ENCODE measurements at regions not wholly inside any gene's neighbourhood (a gene's known extent, or its start where the extent isn't known, plus 50 kb on each side); places are given as distances from the start of the nearest gene placed in this dataset.

DNA sequence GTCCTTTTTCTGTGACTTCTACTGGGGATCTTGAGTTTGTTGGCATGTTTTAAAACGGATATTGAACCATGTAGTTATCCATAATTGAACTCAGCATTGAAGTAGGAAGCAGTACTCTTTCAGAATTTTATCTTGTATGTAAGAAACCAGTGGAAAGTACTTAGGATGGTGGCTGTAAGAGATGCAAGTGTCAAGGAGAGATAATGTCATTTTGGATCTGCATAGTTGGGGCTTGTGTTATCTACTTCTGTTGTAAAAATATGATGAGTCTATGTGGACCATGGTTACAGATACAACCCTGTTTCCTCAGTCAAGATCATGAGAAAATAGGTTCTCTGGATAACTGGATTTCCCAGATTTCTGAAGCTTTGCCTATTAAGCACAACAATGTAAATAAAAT is 113.7 kb downstream of the NAB1 start:
- Histone ChIP-seq H3K4me3 (ENCODE audit: low read length) (no peak overlapping the region), H3K79me2 (replicated peaks; ENCODE audit: insufficient read depth, low read length) (no peaks in the 10 kb centered on the region), H3K27ac (ENCODE audit: low read length) (no peak overlapping the region), H3K36me3 (ENCODE audit: insufficient read depth, low read length) (no peaks in the 10 kb centered on the region), H4K20me1 (ENCODE audit: insufficient read depth) (no peaks in the 10 kb centered on the region), H3K4me2 (ENCODE audit: low read length) (no peak overlapping the region), H3F3A (ENCODE audit: insufficient read depth, low read length, poor library complexity, severe bottlenecking) (no peaks in the 10 kb centered on the region), H3K9me2 (ENCODE audit: insufficient read depth, low read length) (no peaks in the 10 kb centered on the region), H2AFZ (ENCODE audit: low read depth, low read length) (no peak overlapping the region), H3K9ac (ENCODE audit: low read length) (no peak overlapping the region), H3K9me3 (ENCODE audit: low read length) (no peaks in the 10 kb centered on the region), H3K27me3 (ENCODE audit: insufficient read depth, low read depth, low read length) (no peaks in the 10 kb centered on the region)
- TF ChIP-seq RAD21 (conservative IDR thresholded peaks at IDR 0.05), result no peak
- TF ChIP-seq POLR2AphosphoS5 (IDR thresholded peaks at IDR 0.05), result no peak
- TF ChIP-seq TAF1 (IDR thresholded peaks at IDR 0.05; ENCODE audit: low read depth), result no peak
- no peak for TF ChIP-seq EP300 (conservative IDR thresholded peaks at IDR 0.05; ENCODE audit: poor library complexity, severe bottlenecking)
- TF ChIP-seq, protein P1, sequence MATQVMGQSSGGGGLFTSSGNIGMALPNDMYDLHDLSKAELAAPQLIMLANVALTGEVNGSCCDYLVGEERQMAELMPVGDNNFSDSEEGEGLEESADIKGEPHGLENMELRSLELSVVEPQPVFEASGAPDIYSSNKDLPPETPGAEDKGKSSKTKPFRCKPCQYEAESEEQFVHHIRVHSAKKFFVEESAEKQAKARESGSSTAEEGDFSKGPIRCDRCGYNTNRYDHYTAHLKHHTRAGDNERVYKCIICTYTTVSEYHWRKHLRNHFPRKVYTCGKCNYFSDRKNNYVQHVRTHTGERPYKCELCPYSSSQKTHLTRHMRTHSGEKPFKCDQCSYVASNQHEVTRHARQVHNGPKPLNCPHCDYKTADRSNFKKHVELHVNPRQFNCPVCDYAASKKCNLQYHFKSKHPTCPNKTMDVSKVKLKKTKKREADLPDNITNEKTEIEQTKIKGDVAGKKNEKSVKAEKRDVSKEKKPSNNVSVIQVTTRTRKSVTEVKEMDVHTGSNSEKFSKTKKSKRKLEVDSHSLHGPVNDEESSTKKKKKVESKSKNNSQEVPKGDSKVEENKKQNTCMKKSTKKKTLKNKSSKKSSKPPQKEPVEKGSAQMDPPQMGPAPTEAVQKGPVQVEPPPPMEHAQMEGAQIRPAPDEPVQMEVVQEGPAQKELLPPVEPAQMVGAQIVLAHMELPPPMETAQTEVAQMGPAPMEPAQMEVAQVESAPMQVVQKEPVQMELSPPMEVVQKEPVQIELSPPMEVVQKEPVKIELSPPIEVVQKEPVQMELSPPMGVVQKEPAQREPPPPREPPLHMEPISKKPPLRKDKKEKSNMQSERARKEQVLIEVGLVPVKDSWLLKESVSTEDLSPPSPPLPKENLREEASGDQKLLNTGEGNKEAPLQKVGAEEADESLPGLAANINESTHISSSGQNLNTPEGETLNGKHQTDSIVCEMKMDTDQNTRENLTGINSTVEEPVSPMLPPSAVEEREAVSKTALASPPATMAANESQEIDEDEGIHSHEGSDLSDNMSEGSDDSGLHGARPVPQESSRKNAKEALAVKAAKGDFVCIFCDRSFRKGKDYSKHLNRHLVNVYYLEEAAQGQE (IDR thresholded peaks at IDR 0.05; ENCODE audit: borderline replicate concordance), result no peak
- TF ChIP-seq, protein P2, sequence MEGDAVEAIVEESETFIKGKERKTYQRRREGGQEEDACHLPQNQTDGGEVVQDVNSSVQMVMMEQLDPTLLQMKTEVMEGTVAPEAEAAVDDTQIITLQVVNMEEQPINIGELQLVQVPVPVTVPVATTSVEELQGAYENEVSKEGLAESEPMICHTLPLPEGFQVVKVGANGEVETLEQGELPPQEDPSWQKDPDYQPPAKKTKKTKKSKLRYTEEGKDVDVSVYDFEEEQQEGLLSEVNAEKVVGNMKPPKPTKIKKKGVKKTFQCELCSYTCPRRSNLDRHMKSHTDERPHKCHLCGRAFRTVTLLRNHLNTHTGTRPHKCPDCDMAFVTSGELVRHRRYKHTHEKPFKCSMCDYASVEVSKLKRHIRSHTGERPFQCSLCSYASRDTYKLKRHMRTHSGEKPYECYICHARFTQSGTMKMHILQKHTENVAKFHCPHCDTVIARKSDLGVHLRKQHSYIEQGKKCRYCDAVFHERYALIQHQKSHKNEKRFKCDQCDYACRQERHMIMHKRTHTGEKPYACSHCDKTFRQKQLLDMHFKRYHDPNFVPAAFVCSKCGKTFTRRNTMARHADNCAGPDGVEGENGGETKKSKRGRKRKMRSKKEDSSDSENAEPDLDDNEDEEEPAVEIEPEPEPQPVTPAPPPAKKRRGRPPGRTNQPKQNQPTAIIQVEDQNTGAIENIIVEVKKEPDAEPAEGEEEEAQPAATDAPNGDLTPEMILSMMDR (IDR thresholded peaks at IDR 0.05; ENCODE audit: poor library complexity, severe bottlenecking), result no peak
- no peak for TF ChIP-seq MXI1 (conservative IDR thresholded peaks at IDR 0.05; ENCODE audit: poor library complexity, severe bottlenecking)
- no peak for TF ChIP-seq EZH2 (IDR thresholded peaks at IDR 0.05; ENCODE audit: borderline replicate concordance, insufficient read depth, low read length, poor library complexity, severe bottlenecking)
- TF ChIP-seq SMC3 (conservative IDR thresholded peaks at IDR 0.05; ENCODE audit: poor library complexity), result no peak

DNA sequence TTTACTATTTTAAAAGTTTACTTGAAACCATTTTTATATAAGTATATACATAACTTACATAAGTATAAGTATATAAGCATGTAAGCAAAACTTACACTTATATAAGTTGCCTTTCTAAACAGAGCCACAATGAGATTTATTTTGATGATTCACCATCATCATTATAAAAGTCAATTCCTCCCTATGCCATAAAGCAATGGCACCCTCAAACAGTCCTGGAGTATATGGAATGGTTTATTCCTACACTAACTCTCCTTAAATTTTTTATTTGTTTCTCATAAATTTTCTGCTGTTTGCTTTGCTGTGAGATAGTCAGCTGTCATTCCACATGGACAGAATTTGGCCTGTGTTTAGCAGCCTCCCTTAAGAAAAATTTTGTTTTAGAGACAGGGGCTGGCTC is 114.2 kb downstream of the NAB1 start:
- Histone ChIP-seq H3F3A (ENCODE audit: insufficient read depth, low read length, poor library complexity, severe bottlenecking) (no peaks in the 10 kb centered on the region), H3K9ac (ENCODE audit: low read length) (no peak overlapping the region), H3K79me2 (replicated peaks; ENCODE audit: insufficient read depth, low read length) (no peaks in the 10 kb centered on the region), H3K27me3 (ENCODE audit: insufficient read depth, low read depth, low read length) (no peaks in the 10 kb centered on the region), H3K9me2 (ENCODE audit: insufficient read depth, low read length) (no peaks in the 10 kb centered on the region), H3K27ac (ENCODE audit: low read length) (no peak overlapping the region), H4K20me1 (ENCODE audit: insufficient read depth) (no peaks in the 10 kb centered on the region), H3K9me3 (ENCODE audit: low read length) (no peaks in the 10 kb centered on the region), H3K36me3 (ENCODE audit: insufficient read depth, low read length) (no peaks in the 10 kb centered on the region), H2AFZ (ENCODE audit: low read depth, low read length) (no peak overlapping the region), H3K4me3 (ENCODE audit: low read length) (no peak overlapping the region), H3K4me2 (ENCODE audit: low read length) (no peak overlapping the region)
- TF ChIP-seq TAF1 (IDR thresholded peaks at IDR 0.05; ENCODE audit: low read depth), result no peak
- no peak for TF ChIP-seq MXI1 (conservative IDR thresholded peaks at IDR 0.05; ENCODE audit: poor library complexity, severe bottlenecking)
- TF ChIP-seq POLR2AphosphoS5 (IDR thresholded peaks at IDR 0.05), result no peak
- no peak for TF ChIP-seq EZH2 (IDR thresholded peaks at IDR 0.05; ENCODE audit: borderline replicate concordance, insufficient read depth, low read length, poor library complexity, severe bottlenecking)
- TF ChIP-seq EP300 (conservative IDR thresholded peaks at IDR 0.05; ENCODE audit: poor library complexity, severe bottlenecking), result no peak
- TF ChIP-seq RAD21 (conservative IDR thresholded peaks at IDR 0.05), result no peak
- TF ChIP-seq, protein P1 (IDR thresholded peaks at IDR 0.05; ENCODE audit: borderline replicate concordance), result no peak
- TF ChIP-seq, protein P2 (IDR thresholded peaks at IDR 0.05; ENCODE audit: poor library complexity, severe bottlenecking), result no peak
- no peak for TF ChIP-seq SMC3 (conservative IDR thresholded peaks at IDR 0.05; ENCODE audit: poor library complexity)

Measured in neural cell (in vitro differentiated cells).